Kidney glomerular epithelial cell (primary cell): ENCODE measurements at regions not wholly inside any gene's neighbourhood (a gene's known extent, or its start where the extent isn't known, plus 50 kb on each side); places are given as distances from the start of the nearest gene placed in this dataset.
"Not testable (repeated sequence)": the region's sequence is repeated elsewhere in the genome, so short reads cannot be mapped to it uniquely, and the experiment has no call there.

ENCODE experiments used
- DNase-seq: peaks from one replicate; lab custom pipeline; 2025; lab: John Stamatoyannopoulos, UW

GRCh38 chr13:28573595-28574373 lies 78.9 kb upstream of the FLT1 start:
- no peak for DNase-seq

- no peak for DNase-seq
Observed at GRCh38 chr13:28572871-28573270, 77.9 kb upstream of the FLT1 start.

- not testable (repeated sequence) for DNase-seq
Observed at GRCh38 chr13:28570356-28570755, 75.4 kb upstream of the FLT1 start.

- DNase-seq: no peak
Observed at GRCh38 chr13:28569886-28570285, 75.0 kb upstream of the FLT1 start.

- no peak for DNase-seq
Observed at GRCh38 chr13:28568286-28568685, 73.4 kb upstream of the FLT1 start.

- no peak for DNase-seq
Observed at GRCh38 chr13:28566891-28567290, 72.0 kb upstream of the FLT1 start.

GRCh38 chr13:28566283-28566682 lies 71.4 kb upstream of the FLT1 start:
- no peak for DNase-seq

- no peak for DNase-seq
Observed at GRCh38 chr13:28564030-28564429, 69.1 kb upstream of the FLT1 start.

- DNase-seq: no peak
Observed at GRCh38 chr13:28563609-28564008, 68.7 kb upstream of the FLT1 start.

- DNase-seq: no peak
Observed at GRCh38 chr13:28560612-28561011, 65.7 kb upstream of the FLT1 start.

- DNase-seq: no peak
Observed at GRCh38 chr13:28559636-28560259, 64.8 kb upstream of the FLT1 start.

- no peak for DNase-seq
Observed at GRCh38 chr13:28558567-28558966, 63.6 kb upstream of the FLT1 start.

- peak; percentile 45 for DNase-seq
Observed at GRCh38 chr13:28557725-28558520, 63.0 kb upstream of the FLT1 start.

- DNase-seq: no peak
Observed at GRCh38 chr13:28555096-28555495, 60.2 kb upstream of the FLT1 start.

- no peak for DNase-seq
Observed at GRCh38 chr13:28553971-28554370, 59.0 kb upstream of the FLT1 start.

- no peak for DNase-seq
Observed at GRCh38 chr13:28552288-28552687, 57.4 kb upstream of the FLT1 start.

GRCh38 chr13:28551498-28551895 lies 56.6 kb upstream of the FLT1 start:
- DNase-seq: no peak

GRCh38 chr13:28550721-28551497 lies 56.0 kb upstream of the FLT1 start:
- no peak for DNase-seq

GRCh38 chr13:28550091-28550490 lies 55.2 kb upstream of the FLT1 start:
- DNase-seq: no peak

GRCh38 chr13:28548872-28549271 lies 53.9 kb upstream of the FLT1 start:
- peak; percentile 5 for DNase-seq

GRCh38 chr13:28548468-28548867 lies 53.5 kb upstream of the FLT1 start:
- no peak for DNase-seq
